Astrocyte (in vitro differentiated cells and primary cell): ENCODE measurements at regions not wholly inside any gene's neighbourhood (a gene's known extent, or its start where the extent isn't known, plus 50 kb on each side); places are given as distances from the start of the nearest gene placed in this dataset.
A peak's percentile ranks its signal among the peaks of the same experiment; 100 is the strongest.

ENCODE experiments used
- DNase-seq: peaks from one replicate; pipeline ENCODE4 v3.0.0-alpha.2; 2010; ENCODE audit warnings: low read depth
- FAIRE-seq: peaks from 2 replicates; lab custom pipeline; 2011; peaks lifted over from hg19 to GRCh38; lab: Jason Lieb, UNC
- H2AFZ ChIP-seq: 2 replicates; pipeline ENCODE4 v1.6.0; 2012; ENCODE audit warnings: low read depth, low read length, inconsistent platforms
- H3K27ac ChIP-seq: 2 replicates; pipeline ENCODE4 v1.5.1; 2011; ENCODE audit warnings: low read depth, low read length, inconsistent platforms
- H3K27me3 ChIP-seq: 2 replicates; pipeline ENCODE4 v1.6.0; 2011; ENCODE audit warnings: low read length, inconsistent platforms; ENCODE audit not compliant: insufficient read depth
- H3K36me3 ChIP-seq: 2 replicates; pipeline ENCODE4 v1.5.1; 2011; ENCODE audit warnings: low read length, inconsistent platforms; ENCODE audit not compliant: insufficient read depth
- H3K4me1 ChIP-seq: 2 replicates; pipeline ENCODE4 v1.5.1; 2011; ENCODE audit warnings: low read length, inconsistent platforms; ENCODE audit not compliant: insufficient read depth
- H3K4me2 ChIP-seq: 2 replicates; pipeline ENCODE4 v1.6.0; 2012; ENCODE audit warnings: low read length, inconsistent platforms
- H3K4me3 ChIP-seq: 2 replicates; pipeline ENCODE4 v1.5.1; 2011; ENCODE audit warnings: low read depth, mild to moderate bottlenecking, low read length, inconsistent platforms; ENCODE audit not compliant: insufficient read depth
- H3K79me2 ChIP-seq: 2 replicates; pipeline ENCODE4 v1.6.0; 2012; ENCODE audit warnings: mild to moderate bottlenecking, low read length, inconsistent platforms; ENCODE audit not compliant: insufficient read depth
- H3K9ac ChIP-seq: 2 replicates; pipeline ENCODE4 v1.6.0; 2012; ENCODE audit warnings: mild to moderate bottlenecking, low read length, inconsistent platforms
- H3K9me3 ChIP-seq: 2 replicates; pipeline ENCODE4 v1.5.1; 2012; ENCODE audit warnings: low read depth, mild to moderate bottlenecking, low read length, inconsistent platforms; ENCODE audit not compliant: insufficient read depth
- H4K20me1 ChIP-seq: 2 replicates; pipeline ENCODE4 v1.6.0; 2012; ENCODE audit warnings: low read length, inconsistent platforms; ENCODE audit not compliant: insufficient read depth
- H3K27ac Mint-ChIP-seq: one replicate; pipeline ENCODE4 v1.8.0; 2021; ENCODE audit warnings: mild to moderate bottlenecking, mixed read lengths; ENCODE audit not compliant: unreplicated experiment
- H3K27me3 Mint-ChIP-seq: one replicate; pipeline ENCODE4 v1.8.0; 2021; ENCODE audit warnings: low read depth, mixed read lengths; ENCODE audit not compliant: unreplicated experiment
- H3K36me3 Mint-ChIP-seq: one replicate; pipeline ENCODE4 v1.8.0; 2021; ENCODE audit warnings: low read depth, mixed read lengths; ENCODE audit not compliant: unreplicated experiment
- H3K4me1 Mint-ChIP-seq: one replicate; pipeline ENCODE4 v1.8.0; 2021; ENCODE audit warnings: low read depth, mixed read lengths; ENCODE audit not compliant: unreplicated experiment
- H3K4me3 Mint-ChIP-seq: one replicate; pipeline ENCODE4 v1.8.0; 2021; ENCODE audit warnings: mild to moderate bottlenecking, moderate library complexity, mixed read lengths; ENCODE audit not compliant: unreplicated experiment
- H3K9me3 Mint-ChIP-seq: one replicate; pipeline ENCODE4 v1.8.0; 2021; ENCODE audit warnings: mild to moderate bottlenecking, mixed read lengths; ENCODE audit not compliant: unreplicated experiment
- CTCF ChIP-seq: IDR thresholded peaks from 2 replicates; pipeline ENCODE4 v1.5.1; 2011; ENCODE audit warnings: low read depth, mild to moderate bottlenecking, inconsistent platforms, low read length, moderate library complexity; ENCODE audit not compliant: insufficient read depth
- EZH2 ChIP-seq: IDR thresholded peaks from 2 replicates; pipeline ENCODE4 v1.6.1; 2012; ENCODE audit warnings: mild to moderate bottlenecking, low read length, inconsistent platforms; ENCODE audit not compliant: insufficient read depth

- DNase-seq (no peak), FAIRE-seq (no peak)
- no peaks in the 10 kb centered on the region for H3K27me3 Mint-ChIP-seq
- H3K4me3 Mint-ChIP-seq: no peak overlapping the region
- H3K36me3 Mint-ChIP-seq: no peaks in the 10 kb centered on the region
- no peaks in the 10 kb centered on the region for H3K36me3 ChIP-seq
- H3K27ac ChIP-seq: peak overlapping the region; percentile 56
- H3K9me3 Mint-ChIP-seq: no peaks in the 10 kb centered on the region
- no peak overlapping the region for H2AFZ ChIP-seq
- no peaks in the 10 kb centered on the region for H3K9me3 ChIP-seq
- peaks cover 27% of the 10 kb centered on the region for H3K4me1 Mint-ChIP-seq
- no peaks in the 10 kb centered on the region for H3K79me2 ChIP-seq
- H3K4me1 ChIP-seq: peaks cover 19% of the 10 kb centered on the region
- H3K4me3 ChIP-seq: no peak overlapping the region
- peak overlapping the region; percentile 44 for H3K27ac Mint-ChIP-seq
- H3K9ac ChIP-seq: no peak overlapping the region
- no peaks in the 10 kb centered on the region for H4K20me1 ChIP-seq
- no peaks in the 10 kb centered on the region for H3K27me3 ChIP-seq
- TF ChIP-seq EZH2 (no peak), CTCF (no peak)
- no peak overlapping the region for H3K4me2 ChIP-seq
Observed at GRCh38 chr2:150042500-150043171, 444.8 kb downstream of the RND3 start.

- no peaks in the 10 kb centered on the region for H3K79me2 ChIP-seq
- no peaks in the 10 kb centered on the region for H3K36me3 Mint-ChIP-seq
- peaks cover 25% of the 10 kb centered on the region for H3K4me1 Mint-ChIP-seq
- DNase-seq: peak; percentile 76
- no peak overlapping the region for H3K4me3 Mint-ChIP-seq
- no peaks in the 10 kb centered on the region for H4K20me1 ChIP-seq
- H3K4me3 ChIP-seq: no peak overlapping the region
- H3K27me3 Mint-ChIP-seq: no peaks in the 10 kb centered on the region
- H3K9ac ChIP-seq: peak overlapping the region; percentile 26
- peak overlapping the region; percentile 60 for H3K4me2 ChIP-seq
- H2AFZ ChIP-seq: peak overlapping the region; percentile 58
- peaks cover 19% of the 10 kb centered on the region for H3K4me1 ChIP-seq
- no peaks in the 10 kb centered on the region for H3K27me3 ChIP-seq
- TF ChIP-seq EZH2 (no peak), CTCF (no peak)
- no peaks in the 10 kb centered on the region for H3K9me3 ChIP-seq
- peak overlapping the region; percentile 44 for H3K27ac Mint-ChIP-seq
- FAIRE-seq: no peak
- H3K27ac ChIP-seq: peak overlapping the region; percentile 56
- H3K9me3 Mint-ChIP-seq: no peaks in the 10 kb centered on the region
- no peaks in the 10 kb centered on the region for H3K36me3 ChIP-seq
Observed at GRCh38 chr2:150041722-150042425, 445.6 kb downstream of the RND3 start.

- no peaks in the 10 kb centered on the region for H3K36me3 ChIP-seq
- no peaks in the 10 kb centered on the region for H4K20me1 ChIP-seq
- DNase-seq (no peak), FAIRE-seq (no peak)
- no peak for TF ChIP-seq CTCF
- H3K4me2 ChIP-seq: no peak overlapping the region
- no peaks in the 10 kb centered on the region for H3K36me3 Mint-ChIP-seq
- no peak overlapping the region for H2AFZ ChIP-seq
- no peak overlapping the region for H3K9ac ChIP-seq
- H3K27me3 ChIP-seq: no peaks in the 10 kb centered on the region
- no peak overlapping the region for H3K27ac ChIP-seq
- no peak overlapping the region for H3K4me3 ChIP-seq
- H3K79me2 ChIP-seq: no peaks in the 10 kb centered on the region
- no peak overlapping the region for H3K27ac Mint-ChIP-seq
- H3K27me3 Mint-ChIP-seq: no peaks in the 10 kb centered on the region
- H3K4me1 ChIP-seq: peaks cover under 1% of the 10 kb centered on the region
- no peaks in the 10 kb centered on the region for H3K9me3 ChIP-seq
- H3K4me1 Mint-ChIP-seq: peaks cover 4% of the 10 kb centered on the region
- H3K4me3 Mint-ChIP-seq: no peak overlapping the region
- no peaks in the 10 kb centered on the region for H3K9me3 Mint-ChIP-seq
Observed at GRCh38 chr2:150036622-150037021, 449.0 kb upstream of the MMADHC start.
